Fibroblast of mammary gland (primary cell): ENCODE measurements at regions not wholly inside any gene's neighbourhood (a gene's known extent, or its start where the extent isn't known, plus 50 kb on each side); places are given as distances from the start of the nearest gene placed in this dataset.
"Not testable (repeated sequence)": the region's sequence is repeated elsewhere in the genome, so short reads cannot be mapped to it uniquely, and the experiment has no call there.

Source experiments
- DNase-seq: peaks from one replicate; pipeline ENCODE4 v3.0.0-alpha.2; 2010; ENCODE audit warnings: low read depth
- H3K4me3 ChIP-seq: 2 replicates; pipeline ENCODE4 v1.5.1; 2011; ENCODE audit warnings: low read depth, mild to moderate bottlenecking, low read length, moderate library complexity; ENCODE audit not compliant: control insufficient read depth

- DNase-seq, H3K4me3 ChIP-seq: not testable (repeated sequence)
These were observed 276.7 kb downstream of the CWH43 start for GRCh38 chr4:49262786-49263185.

DNA sequence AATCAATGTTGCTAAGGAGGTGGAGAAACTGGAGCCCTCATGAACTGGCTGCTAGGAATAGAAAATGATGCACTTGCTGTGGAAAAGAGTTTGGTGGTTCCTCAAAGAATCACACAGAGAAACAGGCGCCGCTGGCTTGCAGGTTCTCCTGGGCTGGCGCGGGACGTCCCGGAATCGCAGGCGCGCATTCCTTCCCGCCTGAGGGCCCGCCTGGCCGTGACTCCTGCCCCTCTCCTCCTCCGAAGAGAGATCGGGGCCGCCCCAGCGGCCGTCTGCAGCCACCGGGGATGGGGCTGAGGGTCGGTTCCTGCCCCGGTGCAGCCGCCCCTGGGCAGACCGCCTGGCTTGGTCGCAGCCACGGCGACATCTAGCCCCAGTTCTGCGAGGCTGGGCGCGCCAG, 284.4 kb downstream of the CWH43 start:
- DNase-seq, H3K4me3 ChIP-seq: not testable (repeated sequence)

- not testable (repeated sequence) for DNase-seq, H3K4me3 ChIP-seq
These were observed 284.8 kb downstream of the CWH43 start for GRCh38 chr4:49270912-49271311.

DNA sequence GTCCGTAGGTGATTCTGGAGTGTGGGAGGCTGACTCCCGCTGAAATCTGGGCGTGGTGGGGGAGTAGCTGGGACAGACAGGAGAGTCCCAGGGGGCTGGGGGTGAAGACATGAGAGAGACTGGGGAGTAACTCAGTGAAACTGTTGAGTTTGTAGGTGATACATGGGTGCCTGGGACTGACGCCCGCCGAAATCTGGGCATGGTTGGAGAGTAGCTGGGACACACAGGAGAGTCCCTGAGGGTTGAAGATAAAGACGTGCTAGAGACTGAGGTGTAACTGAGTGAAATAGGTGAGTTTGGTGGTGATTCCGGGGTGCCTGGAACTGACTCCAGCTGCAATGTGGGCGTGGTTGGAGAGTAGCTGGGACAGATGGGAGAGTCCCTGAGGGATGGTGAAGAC, 299.8 kb downstream of the CWH43 start:
- not testable (repeated sequence) for DNase-seq, H3K4me3 ChIP-seq

DNA sequence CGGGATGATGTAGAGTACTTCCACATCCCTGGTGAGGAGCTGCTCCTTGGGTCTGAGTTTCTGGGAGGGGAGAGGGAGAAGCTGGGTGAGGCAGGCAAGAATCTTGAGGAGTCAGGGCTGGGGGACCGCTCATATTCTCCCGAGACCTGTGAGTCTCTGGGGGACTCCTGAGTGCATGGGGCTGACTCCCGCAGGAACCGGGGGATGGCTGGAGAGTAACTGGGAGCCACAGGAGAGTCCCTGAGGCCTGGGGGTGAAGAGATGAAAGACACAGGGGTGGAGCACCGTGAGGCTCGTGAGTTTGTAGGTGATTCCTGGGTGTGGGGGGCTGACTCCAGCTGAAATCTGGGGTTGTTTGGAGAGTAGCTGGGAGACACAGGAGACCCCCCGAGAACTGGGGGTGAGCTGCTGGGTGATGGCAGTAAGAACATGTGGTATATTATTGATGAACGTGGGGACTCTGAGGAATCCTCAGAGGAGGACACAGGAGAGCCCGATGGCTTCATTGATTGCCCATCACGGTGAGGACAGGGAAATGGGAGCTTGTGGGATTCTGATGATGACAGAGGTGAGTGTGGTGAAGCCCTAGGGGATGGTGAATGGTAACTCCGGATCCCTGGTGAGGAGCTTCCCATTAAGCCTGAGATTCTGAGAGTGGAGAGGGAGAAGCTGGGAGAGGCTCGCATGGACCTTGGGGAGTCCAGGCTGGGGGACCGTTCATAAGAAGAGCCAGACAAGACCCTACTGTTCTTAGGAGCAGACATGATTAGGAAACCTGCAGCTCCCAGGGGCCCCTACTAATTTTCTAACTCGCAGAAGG, 301.1 kb downstream of the CWH43 start:
- H3K4me3 ChIP-seq, DNase-seq: not testable (repeated sequence)

DNA sequence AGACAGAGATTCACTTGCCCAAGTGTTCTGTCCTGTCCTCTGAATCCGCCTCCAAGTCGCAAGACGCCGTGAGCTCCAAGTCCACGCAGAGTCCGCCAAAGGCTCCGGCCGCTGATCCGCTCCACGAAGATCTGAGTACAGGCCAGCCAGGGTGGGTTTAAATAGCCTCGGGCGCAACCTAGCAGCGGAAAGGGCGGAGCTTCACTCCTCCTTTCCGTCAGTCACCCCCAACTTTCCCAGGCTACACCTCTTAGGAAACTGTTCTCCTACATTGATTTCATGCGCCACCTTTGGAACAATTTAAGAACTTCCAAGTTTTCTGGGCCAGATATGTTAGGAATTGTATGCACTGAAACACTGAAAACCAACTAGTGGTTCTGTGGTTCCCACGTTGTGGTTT, 301.8 kb downstream of the CWH43 start:
- DNase-seq, H3K4me3 ChIP-seq: not testable (repeated sequence)

DNA sequence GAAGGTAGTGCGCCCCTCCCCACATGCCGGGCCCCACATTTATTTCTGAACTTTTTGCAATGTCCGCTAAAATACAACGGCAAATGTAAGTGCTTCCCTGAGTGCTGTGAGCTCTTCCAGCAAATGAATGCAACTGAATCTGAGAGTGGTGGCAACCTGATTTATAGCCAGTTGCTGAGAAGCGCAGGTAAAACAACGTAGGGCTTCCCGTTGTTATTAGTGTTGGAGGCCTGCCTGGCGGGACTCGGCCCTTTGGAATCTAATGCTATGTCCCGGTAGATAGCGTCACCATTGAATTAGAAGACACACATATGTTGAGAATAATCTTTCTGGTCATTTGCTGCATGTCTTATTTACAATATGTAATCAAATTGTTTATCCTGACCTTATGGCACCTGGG, 302.7 kb downstream of the CWH43 start:
- not testable (repeated sequence) for DNase-seq, H3K4me3 ChIP-seq

- not testable (repeated sequence) for DNase-seq, H3K4me3 ChIP-seq
These were observed 328.7 kb downstream of the CWH43 start for GRCh38 chr4:49314815-49315214.

- DNase-seq, H3K4me3 ChIP-seq: not testable (repeated sequence)
These were observed 334.8 kb downstream of the CWH43 start for GRCh38 chr4:49320725-49321410.

DNA sequence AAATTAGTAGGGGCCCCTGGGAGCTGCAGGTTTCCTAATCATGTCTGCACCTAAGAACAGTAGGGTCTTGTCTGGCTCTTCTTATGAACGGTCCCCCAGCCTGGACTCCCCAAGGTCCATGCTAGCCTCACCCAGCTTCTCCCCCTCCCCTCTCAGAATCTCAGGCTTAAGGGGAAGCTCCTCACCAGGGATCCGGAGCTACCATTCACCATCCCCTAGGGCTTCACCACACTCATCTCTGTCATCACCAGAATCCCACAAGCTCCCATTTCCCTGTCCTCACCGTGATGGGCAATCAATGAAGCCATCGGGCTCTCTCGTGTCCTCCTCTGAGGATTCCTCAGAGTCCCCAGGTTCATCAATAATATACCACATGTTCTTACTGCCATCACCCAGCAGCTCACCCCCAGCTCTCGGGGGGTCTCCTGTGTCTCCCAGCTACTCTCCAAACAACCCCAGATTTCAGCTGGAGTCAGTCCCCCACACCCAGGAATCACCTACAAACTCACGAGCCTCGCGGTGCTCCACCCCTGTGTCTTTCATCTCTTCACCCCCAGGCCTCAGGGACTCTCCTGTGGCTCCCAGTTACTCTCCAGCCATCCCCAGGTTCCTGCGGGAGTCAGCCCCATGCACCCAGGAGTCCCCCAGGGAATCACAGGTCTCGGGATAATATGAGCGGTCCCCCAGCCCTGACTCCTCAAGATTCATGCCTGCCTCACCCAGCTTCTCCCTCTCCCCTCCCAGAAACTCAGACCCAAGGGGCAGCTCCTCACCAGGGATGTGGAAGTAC, 335.6 kb downstream of the CWH43 start:
- H3K4me3 ChIP-seq, DNase-seq: not testable (repeated sequence)

GRCh38 chr4:49322610-49323572, 336.8 kb downstream of the CWH43 start:
- DNase-seq, H3K4me3 ChIP-seq: not testable (repeated sequence)

- not testable (repeated sequence) for DNase-seq, H3K4me3 ChIP-seq
These were observed 337.5 kb downstream of the CWH43 start for GRCh38 chr4:49323573-49323940.
